Esophagus muscularis mucosa (tissue), 4 donors: ENCODE measurements at regions not wholly inside any gene's neighbourhood (a gene's known extent, or its start where the extent isn't known, plus 50 kb on each side); places are given as distances from the start of the nearest gene placed in this dataset.
"Not testable (repeated sequence)": the region's sequence is repeated elsewhere in the genome, so short reads cannot be mapped to it uniquely, and the experiment has no call there.

ENCODE experiments used
- EP300 ChIP-seq: sonication (generic); formaldehyde crosslinking; IDR thresholded peaks from one replicate; pipeline ENCODE4 v1.6.1; 2017; ENCODE audit warnings: antibody characterized with exemption
- POLR2A ChIP-seq: fragments of 450-650 bp; IDR thresholded peaks from one replicate; pipeline ENCODE4 v1.6.1; 2017; ENCODE audit warnings: antibody characterized with exemption, moderate library complexity, mild to moderate bottlenecking, low read depth
- TF ChIP-seq, protein P1 (sequence below), 3 experiments: fragments of 200-600 bp in 2 of 3; fragments of 450-650 bp in 1 of 3; sonication (generic) in 2 of 3; IDR thresholded peaks; one replicate each; pipeline ENCODE4 v1.5.1; 2017 to 2019; ENCODE audit warnings: antibody characterized with exemption in 3 of 3, mild to moderate bottlenecking in 2 of 3, moderate library complexity in 1 of 3

DNA sequence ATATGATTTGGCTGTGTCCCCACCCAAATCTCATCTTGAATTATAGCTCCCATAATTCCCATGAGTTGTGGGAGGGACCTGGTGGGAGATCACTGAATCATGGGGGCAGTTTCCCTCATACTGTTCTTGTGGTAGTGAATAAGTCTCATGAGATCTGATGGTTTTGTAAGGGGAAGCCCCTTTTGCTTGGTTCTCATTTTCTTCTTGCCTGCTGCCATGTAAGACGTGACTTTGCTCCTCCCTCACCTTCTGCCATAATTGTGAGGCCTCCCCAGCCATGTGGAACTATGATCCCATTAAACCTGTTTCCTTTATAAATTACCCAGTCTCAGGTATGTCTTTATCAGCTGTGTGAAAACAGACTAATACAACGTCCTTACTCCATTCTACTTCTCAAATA lies 108.5 kb upstream of the SCAF8 start:
- TF ChIP-seq, protein P1, sequence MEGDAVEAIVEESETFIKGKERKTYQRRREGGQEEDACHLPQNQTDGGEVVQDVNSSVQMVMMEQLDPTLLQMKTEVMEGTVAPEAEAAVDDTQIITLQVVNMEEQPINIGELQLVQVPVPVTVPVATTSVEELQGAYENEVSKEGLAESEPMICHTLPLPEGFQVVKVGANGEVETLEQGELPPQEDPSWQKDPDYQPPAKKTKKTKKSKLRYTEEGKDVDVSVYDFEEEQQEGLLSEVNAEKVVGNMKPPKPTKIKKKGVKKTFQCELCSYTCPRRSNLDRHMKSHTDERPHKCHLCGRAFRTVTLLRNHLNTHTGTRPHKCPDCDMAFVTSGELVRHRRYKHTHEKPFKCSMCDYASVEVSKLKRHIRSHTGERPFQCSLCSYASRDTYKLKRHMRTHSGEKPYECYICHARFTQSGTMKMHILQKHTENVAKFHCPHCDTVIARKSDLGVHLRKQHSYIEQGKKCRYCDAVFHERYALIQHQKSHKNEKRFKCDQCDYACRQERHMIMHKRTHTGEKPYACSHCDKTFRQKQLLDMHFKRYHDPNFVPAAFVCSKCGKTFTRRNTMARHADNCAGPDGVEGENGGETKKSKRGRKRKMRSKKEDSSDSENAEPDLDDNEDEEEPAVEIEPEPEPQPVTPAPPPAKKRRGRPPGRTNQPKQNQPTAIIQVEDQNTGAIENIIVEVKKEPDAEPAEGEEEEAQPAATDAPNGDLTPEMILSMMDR (IDR thresholded peaks at IDR 0.05) = not testable (repeated sequence)
- not testable (repeated sequence) for TF ChIP-seq EP300, POLR2A
